ENCODE measurements at regions not wholly inside any gene's neighbourhood (a gene's known extent, or its start where the extent isn't known, plus 50 kb on each side); places are given as distances from the start of the nearest gene placed in this dataset.

- TF ChIP-seq ESRRA (IDR thresholded peaks at IDR 0.05; ENCODE audit: low read length) (no peak), NBN (IDR thresholded peaks at IDR 0.05) (no peak), MYB (IDR thresholded peaks at IDR 0.05; ENCODE audit: borderline replicate concordance, low read depth, low read length) (no peak), GATAD2B (conservative IDR thresholded peaks at IDR 0.05; ENCODE audit: low read depth) (no peak), ZZZ3 (IDR thresholded peaks at IDR 0.05; ENCODE audit: control insufficient read depth, insufficient read length, low read depth) (no peak), NFXL1 (IDR thresholded peaks at IDR 0.05; ENCODE audit: borderline replicate concordance) (no peak), MEF2B (IDR thresholded peaks at IDR 0.05; ENCODE audit: partially characterized antibody, poor library complexity, severe bottlenecking) (no peak), E4F1 (IDR thresholded peaks at IDR 0.05; ENCODE audit: borderline replicate concordance, partially characterized antibody) (no peak), USF1 (IDR thresholded peaks at IDR 0.05; ENCODE audit: borderline replicate concordance, extremely low read length, insufficient read depth, low read depth, low read length) (no peak), TAF1 (IDR thresholded peaks at IDR 0.05; ENCODE audit: borderline replicate concordance, low read depth, low read length) (no peak), ATF7 (IDR thresholded peaks at IDR 0.05; ENCODE audit: low read depth) (no peak), SMC3 (IDR thresholded peaks at IDR 0.05; ENCODE audit: borderline replicate concordance, low read length) (no peak), RFX5 (IDR thresholded peaks at IDR 0.05; ENCODE audit: low read depth, low read length) (no peak)
Observed at GRCh38 chr2:67256892-67257291, 140.2 kb upstream of the ETAA1 start (continued).

All from GM12878 (cell line).